WTC11 (cell line): ENCODE measurements at regions not wholly inside any gene's neighbourhood (a gene's known extent, or its start where the extent isn't known, plus 50 kb on each side); places are given as distances from the start of the nearest gene placed in this dataset.

Experiments
- ATAC-seq: fragments of 200-7000 bp; cut with Tn5 transposase; 2 replicates; pipeline ENCODE4 v1.10.0; 2021; ENCODE audit warnings: mild to moderate bottlenecking, moderate library complexity
- CTCF ChIA-PET: fragments of 300-600 bp; sonication (Branson Sonifier 250); formaldehyde crosslinking; loops from one replicate; lab custom pipeline; 2021; ENCODE audit warnings: antibody characterized with exemption; lab: Charles Lee
- POLR2A ChIA-PET: fragments of 350-600 bp; sonication (Branson Sonifier 250); formaldehyde crosslinking; loops from one replicate; lab custom pipeline; 2021; ENCODE audit warnings: antibody characterized with exemption; lab: Charles Lee
- DNase-seq: peaks from one replicate; pipeline ENCODE4 v3.0.0; 2021; ENCODE audit warnings: low spot score
- H3K27ac Mint-ChIP-seq: 2 replicates; pipeline ENCODE4 v1.8.0; 2021; ENCODE audit warnings: mixed read lengths
- H3K27me3 Mint-ChIP-seq: 2 replicates; pipeline ENCODE4 v1.8.0; 2021; ENCODE audit warnings: low read depth, mild to moderate bottlenecking, moderate library complexity, mixed read lengths
- H3K36me3 Mint-ChIP-seq: 2 replicates; pipeline ENCODE4 v1.8.0; 2021; ENCODE audit warnings: mixed read lengths
- H3K4me1 Mint-ChIP-seq: 2 replicates; pipeline ENCODE4 v1.8.0; 2022; ENCODE audit warnings: mixed read lengths
- H3K4me3 Mint-ChIP-seq: 2 replicates; pipeline ENCODE4 v1.8.0; 2021; ENCODE audit warnings: mild to moderate bottlenecking, moderate library complexity, mixed read lengths
- H3K9me3 Mint-ChIP-seq: 2 replicates; pipeline ENCODE4 v1.8.0; 2021; ENCODE audit warnings: mixed read lengths
- ELF4 ChIP-seq: sonication (generic); formaldehyde crosslinking; IDR thresholded peaks from 2 replicates; pipeline ENCODE4 v1.8.1; 2022; ENCODE audit warnings: low read depth, mild to moderate bottlenecking, moderate library complexity, missing genetic modification reagents
- ESRRA ChIP-seq: sonication (generic); formaldehyde crosslinking; IDR thresholded peaks from 2 replicates; pipeline ENCODE4 v1.8.1; 2022; ENCODE audit warnings: mild to moderate bottlenecking, missing genetic modification reagents, borderline replicate concordance
- FOXP1 ChIP-seq: sonication (generic); formaldehyde crosslinking; IDR thresholded peaks from 2 replicates; pipeline ENCODE4 v1.8.0; 2022; ENCODE audit warnings: missing genetic modification reagents, mild to moderate bottlenecking, moderate library complexity, borderline replicate concordance
- MAX ChIP-seq: sonication (generic); formaldehyde crosslinking; IDR thresholded peaks from 2 replicates; pipeline ENCODE4 v1.8.0; 2022; ENCODE audit warnings: mild to moderate bottlenecking, missing genetic modification reagents
- MLX ChIP-seq: sonication (generic); formaldehyde crosslinking; IDR thresholded peaks from 2 replicates; pipeline ENCODE4 v1.8.1; 2023; ENCODE audit warnings: mild to moderate bottlenecking, missing genetic modification reagents, moderate library complexity
- MXD4 ChIP-seq: fragments of 250-450 bp; sonication (Bioruptor Pico); IDR thresholded peaks from 2 replicates; pipeline ENCODE4 v1.8.0; 2021; ENCODE audit warnings: mild to moderate bottlenecking, moderate library complexity, borderline replicate concordance
- MYBL2 ChIP-seq: sonication (generic); formaldehyde crosslinking; IDR thresholded peaks from 2 replicates; pipeline ENCODE4 v1.8.1; 2023; ENCODE audit warnings: mild to moderate bottlenecking, moderate library complexity, missing genetic modification reagents
- PRRX2 ChIP-seq: fragments of 250-450 bp; sonication (Bioruptor Pico); IDR thresholded peaks from 2 replicates; pipeline ENCODE4 v1.8.0; 2021; ENCODE audit warnings: mild to moderate bottlenecking
- RELA ChIP-seq: sonication (generic); formaldehyde crosslinking; IDR thresholded peaks from 2 replicates; pipeline ENCODE4 v1.8.1; 2022; ENCODE audit warnings: missing genetic modification reagents, mild to moderate bottlenecking, borderline replicate concordance
- SMAD3 ChIP-seq: sonication (generic); formaldehyde crosslinking; IDR thresholded peaks from 2 replicates; pipeline ENCODE4 v1.8.0; 2022; ENCODE audit warnings: missing genetic modification reagents, mild to moderate bottlenecking, borderline replicate concordance
- SOX15 ChIP-seq: fragments of 250-450 bp; sonication (Bioruptor Pico); IDR thresholded peaks from 2 replicates; pipeline ENCODE4 v1.9.0; 2021; ENCODE audit warnings: mild to moderate bottlenecking
- SP1 ChIP-seq: sonication (generic); formaldehyde crosslinking; conservative IDR thresholded peaks from 2 replicates; pipeline ENCODE4 v1.8.1; 2022; ENCODE audit warnings: missing genetic modification reagents
- TEAD4 ChIP-seq: sonication (generic); formaldehyde crosslinking; IDR thresholded peaks from 2 replicates; pipeline ENCODE4 v1.8.0; 2022; ENCODE audit warnings: mild to moderate bottlenecking, missing genetic modification reagents
- TP53 ChIP-seq: sonication (generic); formaldehyde crosslinking; IDR thresholded peaks from 2 replicates; pipeline ENCODE4 v1.8.1; 2023; ENCODE audit warnings: mild to moderate bottlenecking, missing genetic modification reagents
- ZNF138 ChIP-seq: sonication (generic); formaldehyde crosslinking; conservative IDR thresholded peaks from 2 replicates; pipeline ENCODE4 v1.8.1; 2022; ENCODE audit warnings: mild to moderate bottlenecking, moderate library complexity, missing genetic modification reagents
- ZNF219 ChIP-seq: sonication (generic); formaldehyde crosslinking; IDR thresholded peaks from 2 replicates; pipeline ENCODE4 v1.8.0; 2023; ENCODE audit warnings: missing genetic modification reagents, mild to moderate bottlenecking, borderline replicate concordance
- ZNF263 ChIP-seq: sonication (generic); formaldehyde crosslinking; IDR thresholded peaks from 2 replicates; pipeline ENCODE4 v1.8.1; 2022; ENCODE audit warnings: low read depth, mild to moderate bottlenecking, moderate library complexity, missing genetic modification reagents
- ZNF671 ChIP-seq: fragments of 250-450 bp; sonication (Bioruptor Pico); IDR thresholded peaks from 2 replicates; pipeline ENCODE4 v1.8.0; 2021; ENCODE audit warnings: mild to moderate bottlenecking
- TF ChIP-seq, protein P1 (sequence below): fragments of 250-450 bp; sonication (Bioruptor Pico); IDR thresholded peaks from 2 replicates; pipeline ENCODE4 v1.9.0; 2021; ENCODE audit warnings: mild to moderate bottlenecking
- TF ChIP-seq, protein P2 (sequence below): fragments of 250-450 bp; sonication (Bioruptor Pico); IDR thresholded peaks from 2 replicates; pipeline ENCODE4 v2.1.2; 2022; ENCODE audit warnings: mild to moderate bottlenecking, moderate library complexity
- TF ChIP-seq, protein P3 (sequence below): sonication (generic); formaldehyde crosslinking; IDR thresholded peaks from 2 replicates; pipeline ENCODE4 v1.8.0; 2022; ENCODE audit warnings: mild to moderate bottlenecking, missing genetic modification reagents

DNA sequence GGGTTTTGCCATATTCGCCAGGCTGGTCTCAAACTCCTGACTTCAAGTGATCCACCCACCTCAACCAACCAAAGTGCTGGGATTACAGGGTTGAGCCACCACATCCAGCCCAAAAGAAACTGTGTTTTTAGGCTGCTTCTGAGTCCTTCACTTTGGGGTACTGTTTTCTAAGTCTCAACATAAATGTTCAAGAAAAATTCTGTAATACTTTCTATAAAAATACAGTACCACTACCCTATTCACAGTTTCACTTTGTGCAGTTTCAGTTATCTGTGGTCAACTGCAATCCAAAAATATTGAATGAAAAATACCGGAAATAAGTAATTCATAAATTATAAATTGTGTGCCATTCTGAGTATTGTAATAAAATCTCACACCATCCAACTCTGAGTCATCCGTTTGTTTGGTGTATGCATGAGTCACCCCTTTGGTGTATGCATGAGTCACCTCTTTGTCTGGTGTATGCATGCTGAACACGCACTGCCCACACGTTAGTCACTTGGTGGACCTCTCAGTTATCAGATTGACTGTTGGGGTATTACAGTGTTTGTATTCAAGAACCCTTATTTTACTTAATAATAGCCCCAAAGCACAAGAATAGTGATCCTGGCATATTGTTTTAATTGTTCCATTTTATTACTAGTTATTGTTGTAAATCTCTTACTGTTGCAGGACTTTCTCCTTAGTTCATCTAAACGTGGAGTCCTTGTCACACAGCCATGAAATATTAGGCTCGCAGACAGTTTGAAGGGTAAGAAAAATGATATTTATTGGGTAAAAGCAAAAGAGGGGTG is 190.2 kb downstream of the FSCB start (continued):
- TF ChIP-seq, protein P1, sequence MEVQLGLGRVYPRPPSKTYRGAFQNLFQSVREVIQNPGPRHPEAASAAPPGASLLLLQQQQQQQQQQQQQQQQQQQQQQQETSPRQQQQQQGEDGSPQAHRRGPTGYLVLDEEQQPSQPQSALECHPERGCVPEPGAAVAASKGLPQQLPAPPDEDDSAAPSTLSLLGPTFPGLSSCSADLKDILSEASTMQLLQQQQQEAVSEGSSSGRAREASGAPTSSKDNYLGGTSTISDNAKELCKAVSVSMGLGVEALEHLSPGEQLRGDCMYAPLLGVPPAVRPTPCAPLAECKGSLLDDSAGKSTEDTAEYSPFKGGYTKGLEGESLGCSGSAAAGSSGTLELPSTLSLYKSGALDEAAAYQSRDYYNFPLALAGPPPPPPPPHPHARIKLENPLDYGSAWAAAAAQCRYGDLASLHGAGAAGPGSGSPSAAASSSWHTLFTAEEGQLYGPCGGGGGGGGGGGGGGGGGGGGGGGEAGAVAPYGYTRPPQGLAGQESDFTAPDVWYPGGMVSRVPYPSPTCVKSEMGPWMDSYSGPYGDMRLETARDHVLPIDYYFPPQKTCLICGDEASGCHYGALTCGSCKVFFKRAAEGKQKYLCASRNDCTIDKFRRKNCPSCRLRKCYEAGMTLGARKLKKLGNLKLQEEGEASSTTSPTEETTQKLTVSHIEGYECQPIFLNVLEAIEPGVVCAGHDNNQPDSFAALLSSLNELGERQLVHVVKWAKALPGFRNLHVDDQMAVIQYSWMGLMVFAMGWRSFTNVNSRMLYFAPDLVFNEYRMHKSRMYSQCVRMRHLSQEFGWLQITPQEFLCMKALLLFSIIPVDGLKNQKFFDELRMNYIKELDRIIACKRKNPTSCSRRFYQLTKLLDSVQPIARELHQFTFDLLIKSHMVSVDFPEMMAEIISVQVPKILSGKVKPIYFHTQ (CRISPR knock-in tag): no peak
- TF ChIP-seq MXD4 (CRISPR knock-in tag) (no peak), ELF4 (CRISPR knock-in tag) (no peak), SMAD3 (CRISPR knock-in tag) (no peak), MYBL2 (CRISPR knock-in tag) (no peak)

DNA sequence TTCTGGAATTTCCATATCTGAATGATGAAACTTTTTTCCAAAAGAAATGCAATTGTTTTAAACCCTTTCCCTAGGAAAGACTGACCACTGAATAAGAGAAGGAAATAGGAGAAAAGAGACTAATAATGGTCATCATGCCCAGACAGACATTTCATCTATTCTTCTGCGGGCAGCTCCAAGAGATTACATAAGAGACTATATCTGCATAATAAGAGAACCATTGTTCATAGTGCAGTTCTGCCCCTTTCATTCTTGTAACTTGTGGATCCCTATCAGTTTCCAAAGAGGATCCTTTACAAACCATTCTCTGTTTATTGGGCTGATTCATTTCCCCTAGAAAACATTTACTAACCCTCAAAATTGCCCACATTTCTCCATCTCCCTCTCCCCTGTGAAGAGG is 197.8 kb downstream of the FSCB start:
- no peaks in the 10 kb centered on the region for H3K27me3 Mint-ChIP-seq
- POLR2A ChIA-PET: interaction anchor here (0.6 kb wide), 1 partner anchor 78 kb away, joined by 3 read pairs; no protein-coding TSS in a partner anchor
- peaks cover 8% of the 10 kb centered on the region for H3K9me3 Mint-ChIP-seq
- CTCF ChIA-PET: no interaction called here
- H3K27ac Mint-ChIP-seq: no peak overlapping the region
- DNase-seq: no peak
- peaks cover 7% of the 10 kb centered on the region for H3K4me1 Mint-ChIP-seq
- ATAC-seq: no peak
- H3K4me3 Mint-ChIP-seq: no peak overlapping the region
- TF ChIP-seq MAX (CRISPR knock-in tag) (no peak), TP53 (CRISPR knock-in tag) (no peak), ZNF219 (no peak), ZNF671 (CRISPR knock-in tag) (no peak), SOX15 (no peak), ZNF263 (CRISPR knock-in tag) (no peak)
- TF ChIP-seq, protein P2, sequence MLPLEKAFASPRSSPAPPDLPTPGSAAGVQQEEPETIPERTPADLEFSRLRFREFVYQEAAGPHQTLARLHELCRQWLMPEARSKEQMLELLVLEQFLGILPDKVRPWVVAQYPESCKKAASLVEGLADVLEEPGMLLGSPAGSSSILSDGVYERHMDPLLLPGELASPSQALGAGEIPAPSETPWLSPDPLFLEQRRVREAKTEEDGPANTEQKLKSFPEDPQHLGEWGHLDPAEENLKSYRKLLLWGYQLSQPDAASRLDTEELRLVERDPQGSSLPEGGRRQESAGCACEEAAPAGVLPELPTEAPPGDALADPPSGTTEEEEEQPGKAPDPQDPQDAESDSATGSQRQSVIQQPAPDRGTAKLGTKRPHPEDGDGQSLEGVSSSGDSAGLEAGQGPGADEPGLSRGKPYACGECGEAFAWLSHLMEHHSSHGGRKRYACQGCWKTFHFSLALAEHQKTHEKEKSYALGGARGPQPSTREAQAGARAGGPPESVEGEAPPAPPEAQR (CRISPR knock-in tag): no peak
- H3K36me3 Mint-ChIP-seq: peaks cover 4% of the 10 kb centered on the region; the same call in 1 of the 2 replicates

DNA sequence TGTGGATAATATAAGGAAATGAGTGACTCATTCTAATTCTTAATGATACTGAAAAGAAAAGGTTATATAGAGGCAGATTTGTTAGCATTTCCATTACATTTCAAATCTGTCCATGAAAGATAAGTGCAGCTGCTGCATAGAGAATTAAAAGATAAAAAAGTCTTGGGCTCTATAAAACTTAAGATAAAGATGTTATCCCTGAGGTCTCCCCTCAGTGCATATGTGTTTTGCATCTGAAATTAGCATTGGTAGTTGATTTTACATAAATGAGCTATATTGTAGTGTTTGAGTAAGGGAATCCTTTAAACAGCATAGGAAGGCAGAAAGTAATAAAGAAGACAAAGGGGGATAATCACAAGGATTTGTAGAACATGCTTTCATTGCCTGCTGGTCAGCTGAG is 206.2 kb downstream of the FSCB start:
- POLR2A ChIA-PET: no interaction called here
- CTCF ChIA-PET: no interaction called here
- TF ChIP-seq, protein P3, sequence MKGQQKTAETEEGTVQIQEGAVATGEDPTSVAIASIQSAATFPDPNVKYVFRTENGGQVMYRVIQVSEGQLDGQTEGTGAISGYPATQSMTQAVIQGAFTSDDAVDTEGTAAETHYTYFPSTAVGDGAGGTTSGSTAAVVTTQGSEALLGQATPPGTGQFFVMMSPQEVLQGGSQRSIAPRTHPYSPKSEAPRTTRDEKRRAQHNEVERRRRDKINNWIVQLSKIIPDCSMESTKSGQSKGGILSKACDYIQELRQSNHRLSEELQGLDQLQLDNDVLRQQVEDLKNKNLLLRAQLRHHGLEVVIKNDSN: no peak
- TF ChIP-seq ESRRA (CRISPR knock-in tag) (no peak), TEAD4 (CRISPR knock-in tag) (no peak)
- ATAC-seq (no peak), DNase-seq (no peak)
- H3K27ac Mint-ChIP-seq: no peak overlapping the region
- peaks cover 9% of the 10 kb centered on the region for H3K4me1 Mint-ChIP-seq
- peaks cover 25% of the 10 kb centered on the region for H3K9me3 Mint-ChIP-seq
- H3K27me3 Mint-ChIP-seq: no peaks in the 10 kb centered on the region
- H3K36me3 Mint-ChIP-seq: peaks cover 12% of the 10 kb centered on the region
- H3K4me3 Mint-ChIP-seq: no peak overlapping the region

DNA sequence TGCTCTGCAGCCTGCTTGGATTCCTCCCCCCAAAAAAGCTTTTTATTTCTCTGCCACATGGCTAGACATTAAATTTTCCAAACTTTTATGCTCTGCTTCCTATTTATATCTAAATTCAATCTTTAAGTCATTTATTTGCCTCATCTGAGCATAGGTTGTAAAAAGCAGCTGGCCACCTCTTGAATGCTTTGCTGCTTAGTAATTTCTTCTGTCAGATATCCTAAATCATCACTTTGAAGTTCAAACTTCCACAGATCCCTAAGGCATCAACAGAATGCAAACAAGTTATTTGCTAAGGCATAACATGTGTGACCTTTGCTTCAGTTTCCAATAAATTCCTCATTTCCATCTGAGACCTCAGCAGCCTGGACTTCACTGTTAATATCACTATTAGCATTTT is 209.6 kb downstream of the FSCB start:
- H3K4me3 Mint-ChIP-seq: no peak overlapping the region
- no peaks in the 10 kb centered on the region for H3K27me3 Mint-ChIP-seq
- CTCF ChIA-PET: no interaction called here
- H3K27ac Mint-ChIP-seq: no peak overlapping the region
- ATAC-seq (no peak), DNase-seq (no peak)
- peaks cover 13% of the 10 kb centered on the region for H3K36me3 Mint-ChIP-seq
- peaks cover 36% of the 10 kb centered on the region for H3K9me3 Mint-ChIP-seq
- POLR2A ChIA-PET: no interaction called here
- H3K4me1 Mint-ChIP-seq: peaks cover 9% of the 10 kb centered on the region
- TF ChIP-seq SP1: no peak
- no peak for TF ChIP-seq RELA (CRISPR knock-in tag)
- TF ChIP-seq PRRX2: no peak
- TF ChIP-seq TEAD4 (CRISPR knock-in tag): no peak
- TF ChIP-seq MLX: no peak
- TF ChIP-seq FOXP1 (CRISPR knock-in tag): no peak
- TF ChIP-seq ZNF138 (CRISPR knock-in tag): no peak
